NCI-H187 treated with DMSO at 0.1 percent for 48 hours (cell line): ENCODE measurements at regions not wholly inside any gene's neighbourhood (a gene's known extent, or its start where the extent isn't known, plus 50 kb on each side); places are given as distances from the start of the nearest gene placed in this dataset.
"Not testable (repeated sequence)": the region's sequence is repeated elsewhere in the genome, so short reads cannot be mapped to it uniquely, and the experiment has no call there.

Source experiments
- DNase-seq: peaks from one replicate; lab custom pipeline; 2025; lab: John Stamatoyannopoulos, UW

DNA sequence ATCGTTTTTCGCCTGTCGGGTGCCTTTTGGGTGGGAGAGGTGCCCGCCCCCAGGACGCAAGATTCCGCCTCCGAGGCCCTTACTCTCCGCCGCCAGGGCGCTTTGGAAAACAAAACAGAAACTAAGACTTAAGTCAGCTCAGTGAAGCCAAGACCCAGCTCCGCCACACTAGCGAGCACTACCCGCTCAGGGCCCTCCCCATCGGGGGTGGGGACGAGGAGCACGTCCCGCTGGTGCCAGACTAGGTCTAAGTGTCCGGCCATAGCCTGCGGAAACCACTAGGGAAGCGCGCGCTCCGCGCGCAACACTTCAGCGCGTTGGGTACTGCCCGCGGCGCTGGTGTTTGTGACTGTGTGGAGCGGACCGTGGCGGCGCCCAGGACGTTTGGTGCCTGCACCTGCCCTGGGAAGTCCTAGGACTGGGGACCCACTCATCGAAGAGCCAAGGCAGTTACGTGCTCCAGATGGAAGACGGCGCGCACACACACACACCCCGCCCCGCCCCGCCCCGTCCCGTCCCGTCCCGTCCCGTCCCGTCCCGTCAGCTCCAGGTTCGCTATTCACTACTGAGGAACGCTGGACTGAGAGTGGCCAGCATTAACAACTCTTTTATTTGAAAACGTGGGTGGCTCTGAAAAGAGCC is 57.6 kb upstream of the BOLA1 start:
- not testable (repeated sequence) for DNase-seq

DNA sequence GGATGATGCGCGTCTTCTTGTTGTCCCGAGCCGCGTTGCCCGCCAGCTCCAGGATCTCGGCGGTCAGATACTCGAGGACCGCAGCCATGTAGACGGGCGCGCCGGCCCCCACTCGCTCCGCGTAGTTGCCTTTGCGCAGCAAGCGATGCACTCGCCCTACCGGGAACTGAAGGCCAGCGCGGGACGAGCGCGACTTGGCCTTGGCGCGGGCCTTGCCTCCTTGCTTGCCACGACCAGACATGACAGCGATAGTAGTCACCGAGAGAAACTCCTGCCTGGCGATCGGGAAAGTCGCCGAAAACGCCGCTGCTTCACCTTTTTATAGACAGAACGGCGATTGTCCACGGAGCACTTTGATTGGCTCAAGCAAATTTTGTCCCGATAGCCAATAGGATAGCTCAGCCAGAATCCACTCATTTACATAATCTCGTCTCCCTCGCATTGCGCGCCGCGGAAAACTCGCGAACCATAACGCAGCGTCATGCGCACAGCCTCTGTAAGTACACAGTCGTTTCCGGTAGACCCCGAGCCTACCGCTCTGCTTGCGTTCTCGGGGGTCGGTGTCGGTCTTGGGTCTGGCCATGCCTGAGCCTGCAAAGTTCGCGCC is 56.8 kb upstream of the BOLA1 start:
- DNase-seq, result not testable (repeated sequence)

DNA sequence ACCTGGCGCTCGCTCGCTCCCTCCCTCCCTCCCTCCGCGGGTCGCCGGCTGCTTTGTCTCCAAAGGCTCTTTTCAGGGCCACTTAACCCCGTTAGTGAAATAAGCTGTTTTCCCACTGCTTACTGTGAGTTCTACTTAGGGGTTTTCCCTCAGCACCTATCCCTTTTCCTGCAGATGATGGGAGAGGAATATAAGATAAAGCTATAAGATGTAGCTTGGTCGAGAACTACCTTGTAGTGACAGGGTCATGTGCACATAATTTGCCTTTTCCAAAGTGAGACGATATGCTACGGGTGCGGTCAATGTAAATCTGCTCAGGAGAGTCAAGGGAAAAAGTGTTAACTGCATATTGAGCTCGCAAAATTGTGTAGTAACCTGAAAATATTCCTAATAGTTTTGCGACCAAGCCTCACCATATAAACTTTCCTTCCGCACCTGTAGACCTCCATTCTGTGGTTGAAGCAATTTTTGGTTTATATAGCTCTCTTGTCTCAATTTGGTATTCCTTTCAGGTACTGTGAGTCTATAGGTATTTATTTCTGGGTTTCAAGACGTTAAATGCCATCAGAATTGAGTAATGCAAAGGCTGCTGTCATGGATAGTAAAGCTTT is 55.8 kb upstream of the BOLA1 start:
- no peak for DNase-seq

DNA sequence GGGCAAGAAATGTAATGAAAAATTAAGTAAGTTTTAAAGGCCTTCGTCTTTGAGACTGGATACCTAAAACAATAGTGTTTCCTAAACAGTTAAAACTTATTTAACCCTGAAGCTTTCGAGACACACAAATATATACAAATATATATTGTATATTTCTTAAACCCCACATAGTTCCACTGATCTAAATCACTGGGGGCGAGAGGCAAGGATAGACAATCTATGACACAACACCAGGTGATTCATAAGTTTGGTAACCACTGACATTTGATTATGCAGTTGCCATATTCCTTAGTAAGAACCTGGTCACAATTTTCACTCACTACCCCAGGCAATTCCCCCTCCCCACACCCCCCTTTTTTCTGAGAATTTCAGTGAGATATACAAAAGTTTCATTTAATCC is 55.3 kb upstream of the BOLA1 start:
- DNase-seq, result no peak

DNA sequence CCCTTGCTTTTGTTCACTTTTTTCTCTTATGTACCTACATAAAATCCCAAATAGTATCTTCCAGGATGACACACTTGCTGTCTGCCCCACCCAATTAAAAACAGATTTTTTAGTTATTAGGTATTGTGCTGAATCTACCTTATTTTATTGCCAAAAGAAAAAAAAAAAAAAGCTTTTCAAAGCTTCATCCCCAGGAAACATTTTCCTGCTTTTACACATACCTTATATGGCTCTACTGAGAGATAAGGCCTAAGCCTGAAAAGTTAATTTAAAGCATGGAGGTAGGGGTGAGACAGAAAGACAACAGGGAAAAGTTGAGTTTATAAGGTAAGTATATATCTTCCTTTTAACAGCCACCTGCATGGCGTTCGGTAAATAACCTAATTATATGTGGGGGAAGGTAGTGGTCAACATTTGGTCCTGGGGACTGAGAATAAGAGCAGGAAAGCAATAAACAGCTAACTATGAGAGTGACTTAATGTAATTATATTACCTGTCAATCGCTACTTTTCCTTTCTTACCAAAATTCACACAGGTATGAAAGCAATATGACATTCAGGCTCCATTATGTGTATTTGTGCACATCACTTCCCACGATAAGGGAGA is 54.6 kb upstream of the BOLA1 start:
- DNase-seq, result no peak

DNA sequence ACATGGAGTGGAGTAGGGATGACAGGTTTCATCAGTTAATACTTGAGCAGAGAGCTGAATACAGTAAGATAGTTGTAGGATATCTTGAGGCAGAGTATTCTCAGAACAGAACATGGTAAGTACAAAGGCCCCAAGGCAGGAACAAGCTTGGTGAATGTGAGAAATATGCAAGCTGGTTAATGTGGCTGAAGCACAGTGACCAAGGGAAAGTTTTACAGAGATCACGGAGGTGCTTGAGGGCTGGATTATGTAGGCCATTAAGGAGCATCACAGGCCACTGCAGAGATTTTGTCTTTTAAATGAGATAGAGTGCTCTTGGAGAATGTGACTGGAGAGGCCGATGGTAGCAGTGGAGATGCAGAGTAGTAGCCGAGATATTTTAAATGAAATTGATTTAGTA is 54.0 kb upstream of the BOLA1 start:
- DNase-seq, result no peak

DNA sequence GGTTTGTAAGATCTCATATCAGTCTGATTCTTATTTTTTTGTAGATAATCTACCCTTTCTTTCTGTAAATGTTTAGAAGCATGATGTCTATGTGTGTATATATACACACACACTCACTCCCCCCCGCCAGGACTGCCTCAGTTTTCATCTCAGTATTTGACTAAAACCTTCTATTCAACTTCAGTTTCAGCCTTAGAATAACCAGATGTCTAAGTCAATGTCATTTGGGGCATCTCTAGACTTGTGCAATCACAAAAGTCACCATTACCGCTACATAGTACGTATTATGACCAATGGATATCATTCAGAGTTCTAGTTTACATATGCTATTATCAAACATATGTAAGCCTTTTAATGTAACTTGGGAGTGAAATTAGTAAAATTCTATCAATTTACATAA is 53.3 kb upstream of the BOLA1 start:
- no peak for DNase-seq

DNA sequence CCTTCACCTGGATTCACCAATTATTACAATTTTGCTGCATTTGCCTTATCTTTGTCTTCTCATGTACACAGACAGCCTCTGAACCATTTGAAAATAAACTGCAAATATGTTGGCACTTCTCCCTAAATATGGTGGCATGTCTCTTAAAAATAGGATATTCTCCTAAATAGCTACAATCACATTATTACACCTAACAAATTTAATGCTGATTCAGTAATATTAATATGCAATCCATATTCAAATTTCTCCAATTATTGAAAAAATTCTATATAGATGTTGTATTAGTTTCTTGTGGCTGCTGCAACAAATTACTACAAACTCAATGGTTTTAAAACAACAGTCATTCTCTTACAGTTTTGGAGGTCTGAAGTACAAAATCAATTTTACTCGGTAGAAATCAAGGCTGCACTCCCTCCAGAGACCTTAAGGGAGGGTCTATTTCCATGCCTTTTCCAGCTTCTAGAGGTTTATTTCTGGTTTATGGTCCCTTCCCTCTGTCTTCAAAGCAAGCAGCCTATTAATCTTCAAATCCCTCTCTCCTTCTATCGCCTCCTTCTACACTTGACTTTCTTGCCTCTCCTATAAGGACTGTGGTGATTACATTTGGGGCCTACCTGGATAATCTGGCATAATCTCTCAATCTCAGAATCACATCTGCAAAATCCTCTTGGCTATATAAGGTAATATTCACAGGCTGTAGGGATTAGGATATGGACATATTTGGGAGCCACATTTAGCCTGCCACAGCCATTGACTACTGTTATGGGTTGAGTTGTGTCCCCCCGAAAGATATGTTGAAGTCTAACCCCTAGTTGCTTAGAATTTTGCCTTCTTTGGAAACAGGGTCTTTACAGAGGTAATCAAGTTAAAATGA is 52.5 kb upstream of the BOLA1 start:
- DNase-seq, result no peak

- peak; percentile 91 for DNase-seq
Observed at GRCh38 chr1:149848340-149849110, 50.8 kb upstream of the BOLA1 start.

DNA sequence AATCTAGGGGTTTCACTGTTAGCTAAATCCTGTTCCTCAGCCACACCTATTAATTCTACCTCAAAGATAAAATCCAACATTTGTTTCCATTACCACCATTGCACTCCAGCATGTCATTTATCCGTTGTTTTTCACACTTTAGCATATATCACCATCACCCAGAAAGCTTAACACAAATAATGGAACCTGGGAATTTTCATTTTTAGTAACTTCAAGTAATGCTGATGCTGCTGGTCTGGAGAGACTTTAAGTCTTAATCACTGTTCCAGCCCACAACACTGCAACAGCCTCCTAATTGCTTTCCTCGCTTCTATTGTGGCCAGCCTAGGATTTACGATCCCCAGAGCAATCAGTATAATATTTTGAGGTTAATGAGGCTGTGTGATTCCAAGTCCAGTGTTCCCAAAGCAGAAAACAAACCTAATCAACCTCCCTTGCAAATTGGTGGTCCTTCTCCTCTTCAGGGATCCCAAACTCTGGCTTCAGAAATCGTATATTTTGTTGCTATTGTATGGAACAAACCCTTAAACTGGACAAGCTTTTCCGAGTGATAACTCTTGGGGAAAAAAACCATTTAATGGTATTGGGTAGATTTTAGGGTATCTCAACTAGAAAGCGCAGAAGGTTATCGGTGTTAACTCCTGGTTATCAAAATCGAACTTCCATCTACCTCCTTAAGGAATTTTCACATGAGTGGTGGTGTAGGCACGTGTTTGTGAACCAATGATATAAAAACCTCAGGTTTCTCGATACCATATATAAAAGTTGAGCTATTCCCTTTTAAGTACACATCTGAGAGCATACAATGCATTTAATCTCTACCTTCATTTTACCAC is 50.0 kb upstream of the BOLA1 start:
- no peak for DNase-seq
